ENCODE measurements at regions not wholly inside any gene's neighbourhood (a gene's known extent, or its start where the extent isn't known, plus 50 kb on each side); places are given as distances from the start of the nearest gene placed in this dataset.

- H3K27me3 ChIP-seq (replicated peaks) = no peaks in the 10 kb centered on the region
- no peak overlapping the region for H3K27ac ChIP-seq
- TF ChIP-seq CTCF (IDR thresholded peaks at IDR 0.05; ENCODE audit: low read depth, low read length, missing control alignments) = no peak
- in situ Hi-C loops (cut with HindIII; ENCODE audit: low pct_ligation_motif_present, low sequenced_read_pairs) = no loop called here
- no peaks in the 10 kb centered on the region for H3K36me3 ChIP-seq (replicated peaks)
- no peak overlapping the region for H3K4me3 ChIP-seq (ENCODE audit: low read depth, low read length)
- DNase-seq = no peak
These were observed 80.5 kb downstream of the FASTKD2 start for GRCh38 chr2:206845877-206846276.

- H3K27ac ChIP-seq = no peak overlapping the region
- H3K4me3 ChIP-seq (ENCODE audit: low read depth, low read length) = no peak overlapping the region
- no peak for DNase-seq
- in situ Hi-C loops (cut with HindIII; ENCODE audit: low pct_ligation_motif_present, low sequenced_read_pairs) = no loop called here
- H3K27me3 ChIP-seq (replicated peaks) = no peaks in the 10 kb centered on the region
- no peaks in the 10 kb centered on the region for H3K36me3 ChIP-seq (replicated peaks)
- no peak for TF ChIP-seq CTCF (IDR thresholded peaks at IDR 0.05; ENCODE audit: low read depth, low read length, missing control alignments)
These were observed 80.9 kb downstream of the FASTKD2 start for GRCh38 chr2:206846331-206846730.

GRCh38 chr2:206846981-206847834, 81.8 kb downstream of the FASTKD2 start:
- TF ChIP-seq CTCF (IDR thresholded peaks at IDR 0.05; ENCODE audit: low read depth, low read length, missing control alignments) = no peak
- H3K27me3 ChIP-seq (replicated peaks) = no peaks in the 10 kb centered on the region
- no peak overlapping the region for H3K4me3 ChIP-seq (ENCODE audit: low read depth, low read length)
- H3K27ac ChIP-seq = no peak overlapping the region
- DNase-seq = no peak
- H3K36me3 ChIP-seq (replicated peaks) = no peaks in the 10 kb centered on the region
- in situ Hi-C loops (cut with HindIII; ENCODE audit: low pct_ligation_motif_present, low sequenced_read_pairs) = no loop called here

GRCh38 chr2:206850369-206850768, 85.0 kb downstream of the FASTKD2 start:
- no peak overlapping the region for H3K4me3 ChIP-seq (ENCODE audit: low read depth, low read length)
- no peak for TF ChIP-seq CTCF (IDR thresholded peaks at IDR 0.05; ENCODE audit: low read depth, low read length, missing control alignments)
- in situ Hi-C loops (cut with HindIII; ENCODE audit: low pct_ligation_motif_present, low sequenced_read_pairs) = no loop called here
- no peaks in the 10 kb centered on the region for H3K36me3 ChIP-seq (replicated peaks)
- H3K27me3 ChIP-seq (replicated peaks) = no peaks in the 10 kb centered on the region
- H3K27ac ChIP-seq = no peak overlapping the region
- no peak for DNase-seq

- TF ChIP-seq CTCF (IDR thresholded peaks at IDR 0.05; ENCODE audit: low read depth, low read length, missing control alignments) = no peak
- Histone ChIP-seq H3K27ac (no peak overlapping the region), H3K4me3 (ENCODE audit: low read depth, low read length) (no peak overlapping the region), H3K36me3 (replicated peaks) (no peaks in the 10 kb centered on the region), H3K27me3 (replicated peaks) (no peaks in the 10 kb centered on the region)
- in situ Hi-C loops (cut with HindIII; ENCODE audit: low pct_ligation_motif_present, low sequenced_read_pairs) = no loop called here
- DNase-seq = no peak
These were observed 86.1 kb downstream of the FASTKD2 start for GRCh38 chr2:206851521-206851920.

- H3K36me3 ChIP-seq (replicated peaks) = no peaks in the 10 kb centered on the region
- no peak overlapping the region for H3K4me3 ChIP-seq (ENCODE audit: low read depth, low read length)
- TF ChIP-seq CTCF (IDR thresholded peaks at IDR 0.05; ENCODE audit: low read depth, low read length, missing control alignments) = no peak
- in situ Hi-C loops (cut with HindIII; ENCODE audit: low pct_ligation_motif_present, low sequenced_read_pairs) = no loop called here
- DNase-seq = no peak
- no peak overlapping the region for H3K27ac ChIP-seq
- H3K27me3 ChIP-seq (replicated peaks) = no peaks in the 10 kb centered on the region
These were observed 85.4 kb upstream of the CPO start for GRCh38 chr2:206853915-206854314.

Data from brain microvascular endothelial cell (primary cell).